HG02678 (cell line): ENCODE measurements at regions not wholly inside any gene's neighbourhood (a gene's known extent, or its start where the extent isn't known, plus 50 kb on each side); places are given as distances from the start of the nearest gene placed in this dataset.
A peak's percentile ranks its signal among the peaks of the same experiment; 100 is the strongest.

Experiments
- ATAC-seq: cut with Tn5 transposase; IDR thresholded peaks from one replicate; pipeline ENCODE4 v1.9.1; 2021; ENCODE audit warnings: mild to moderate bottlenecking, moderate library complexity; ENCODE audit not compliant: unreplicated experiment

DNA sequence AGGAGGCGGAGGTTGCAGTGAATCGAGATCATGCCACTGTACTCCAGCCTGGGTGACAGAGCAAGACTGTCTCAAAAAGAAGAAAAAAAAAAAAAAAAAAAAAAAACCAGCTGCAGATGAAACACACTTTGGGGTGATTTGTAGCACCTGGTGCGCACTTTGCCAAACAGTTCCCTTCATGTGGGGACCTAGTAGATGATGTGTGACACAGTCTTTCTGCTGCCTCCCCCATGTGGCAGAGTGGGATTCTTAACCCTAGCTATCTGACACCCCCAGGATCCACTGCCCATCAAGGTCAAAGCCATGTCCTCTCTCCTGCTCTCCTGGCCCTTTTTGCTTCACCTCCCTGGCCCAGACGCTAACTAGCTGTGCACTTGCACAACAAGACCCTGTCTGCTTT, 52.1 kb upstream of the PDZD8 start:
- no peak for ATAC-seq

DNA sequence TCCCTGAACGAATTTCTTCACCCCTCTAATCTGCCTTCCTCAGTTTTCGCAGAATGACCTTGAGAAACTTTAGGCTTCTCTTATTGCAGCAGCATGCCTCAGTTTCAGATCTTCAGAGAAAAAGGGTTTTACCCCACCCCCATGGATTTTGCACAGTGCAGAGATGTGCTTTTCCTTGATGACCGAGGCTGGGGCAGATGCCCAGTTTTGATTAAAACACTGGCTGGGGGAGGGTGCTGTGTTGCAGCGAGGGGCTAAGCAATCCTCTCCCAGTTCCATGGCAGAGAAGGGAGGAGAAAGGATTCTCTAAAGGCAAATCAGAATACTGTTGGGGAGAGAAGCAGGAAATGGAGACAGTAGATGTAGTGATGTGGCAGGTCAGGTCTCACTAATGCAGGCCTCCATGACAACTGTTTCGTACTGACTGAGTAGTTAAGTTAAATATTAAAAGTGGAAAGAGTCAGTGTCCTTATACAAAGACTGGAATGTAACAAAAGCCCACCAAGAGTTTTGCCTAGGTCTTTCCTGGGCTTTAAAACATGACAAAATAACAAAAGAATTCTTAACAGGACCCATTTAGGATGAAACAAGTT, 50.8 kb upstream of the PDZD8 start:
- ATAC-seq: peak; percentile 89

GRCh38 chr10:117424883-117425649, 49.8 kb upstream of the PDZD8 start:
- no peak for ATAC-seq
